DMS114 treated with DMSO at 0.1 percent for 48 hours (cell line): ENCODE measurements at regions not wholly inside any gene's neighbourhood (a gene's known extent, or its start where the extent isn't known, plus 50 kb on each side); places are given as distances from the start of the nearest gene placed in this dataset.

Source experiments
- DNase-seq: peaks from one replicate; lab custom pipeline; 2025; ENCODE audit not compliant: unreplicated experiment; lab: John Stamatoyannopoulos, UW

DNA sequence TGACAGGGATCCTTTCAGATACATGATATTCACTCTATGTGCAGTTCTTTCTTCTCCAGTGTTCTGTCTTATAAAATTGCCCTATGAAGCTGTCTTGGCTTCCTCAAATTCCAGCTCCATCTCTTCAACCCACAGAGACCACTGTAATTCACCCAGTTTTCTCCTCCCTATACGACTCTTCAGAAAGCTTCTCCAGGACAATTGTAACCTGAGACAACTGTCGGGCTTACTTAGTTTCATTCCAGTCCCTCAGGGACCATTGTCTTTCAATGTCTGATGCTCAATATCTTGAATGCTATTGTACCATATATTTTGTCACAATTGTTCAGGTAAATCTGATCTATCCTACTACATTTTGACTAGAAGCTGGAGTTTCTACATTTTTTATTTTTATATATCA lies 345.3 kb downstream of the RPL10L start:
- no peak for DNase-seq

DNA sequence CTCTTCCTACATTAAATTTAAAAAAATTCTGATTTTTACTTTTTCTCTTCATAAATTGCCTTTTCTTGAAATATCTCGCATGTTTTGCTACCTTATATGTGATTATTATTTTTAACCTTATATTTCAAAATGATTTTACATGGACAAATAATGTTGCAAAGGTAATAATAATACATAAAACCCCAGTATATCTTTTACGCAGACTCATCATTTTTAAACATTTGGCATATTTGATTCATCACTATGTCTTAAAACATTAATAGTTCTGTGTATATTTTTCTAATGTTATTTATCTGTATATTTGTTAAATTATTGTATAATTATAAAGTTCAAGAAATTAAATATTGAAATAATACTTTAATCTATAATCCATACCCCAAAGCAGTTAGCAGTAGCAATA lies 350.8 kb downstream of the RPL10L start:
- DNase-seq = no peak

DNA sequence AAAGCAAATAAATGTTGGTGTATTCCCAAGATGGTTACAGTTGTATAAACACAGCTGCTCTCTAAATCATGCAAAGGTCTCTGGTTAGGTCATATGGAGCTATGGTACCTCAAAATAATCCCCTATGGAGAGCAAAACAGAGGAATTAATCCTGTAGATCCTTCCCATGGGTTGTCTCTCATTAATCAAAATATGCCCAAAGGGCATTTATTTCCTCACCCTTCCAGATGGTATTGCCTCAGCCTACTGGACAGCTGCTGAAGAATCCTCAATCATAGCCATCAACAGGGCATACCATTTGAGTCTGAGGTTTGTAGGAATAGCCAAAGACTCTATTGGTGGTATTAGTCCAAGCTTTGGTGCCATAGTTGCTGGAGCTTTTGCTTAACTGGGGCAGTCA lies 360.9 kb downstream of the RPL10L start:
- DNase-seq = no peak

DNA sequence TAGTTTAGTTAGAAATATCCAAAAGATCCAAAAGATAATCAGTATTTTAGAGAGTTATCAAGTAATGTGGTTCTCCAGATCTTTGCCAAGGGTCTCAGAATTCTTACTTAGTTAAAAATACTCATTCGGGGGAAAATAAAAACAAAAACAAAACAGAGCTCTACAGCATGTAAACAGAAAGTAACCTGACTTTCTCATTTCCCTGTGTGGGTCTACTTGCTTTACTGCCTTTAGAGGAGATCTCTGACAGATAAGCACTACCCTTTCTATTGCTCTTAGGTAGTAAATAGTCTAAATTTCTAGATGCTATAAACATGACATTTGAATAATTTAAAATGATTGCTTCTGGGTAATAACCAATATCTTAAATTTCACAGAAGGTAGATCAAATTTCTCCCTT lies 371.8 kb downstream of the RPL10L start:
- DNase-seq = no peak

DNA sequence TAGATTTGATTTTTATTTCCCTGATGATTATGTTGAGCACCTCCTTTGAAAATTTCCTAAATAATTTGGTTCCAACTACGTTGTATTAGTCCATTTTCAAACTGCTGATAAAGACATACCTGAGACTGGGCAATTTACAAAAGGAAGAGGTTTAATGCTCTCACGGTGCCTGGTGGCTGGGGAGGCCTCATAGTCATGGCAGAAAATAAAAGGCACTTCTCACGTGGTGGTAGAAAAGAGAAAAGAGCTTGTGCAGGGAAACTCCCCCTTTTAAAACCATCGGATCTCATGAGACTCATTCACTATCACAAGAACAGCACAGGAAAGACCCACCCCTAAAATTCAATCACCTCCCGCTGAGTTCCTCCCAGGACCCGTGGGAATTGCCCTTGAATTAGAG lies 372.3 kb downstream of the RPL10L start:
- no peak for DNase-seq

DNA sequence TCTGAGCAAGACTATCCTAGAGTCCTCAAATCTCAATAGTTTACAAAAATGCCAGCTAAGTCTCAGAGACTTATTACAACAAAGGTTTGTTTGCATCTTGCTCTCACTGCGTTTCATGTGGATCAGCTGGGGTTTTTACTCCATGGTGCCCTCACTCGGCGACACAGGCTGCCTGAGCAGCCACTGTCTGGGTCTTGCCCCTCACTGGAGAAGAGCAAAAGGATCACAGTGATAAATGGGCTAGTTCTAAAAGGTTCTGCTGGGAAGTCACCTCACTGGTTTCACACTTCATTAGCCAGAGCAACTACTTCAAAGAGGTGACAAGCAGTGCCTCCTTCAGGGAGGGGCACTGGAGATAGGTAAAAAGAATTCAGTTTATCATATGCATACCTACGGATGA lies 392.0 kb downstream of the RPL10L start:
- DNase-seq = no peak

DNA sequence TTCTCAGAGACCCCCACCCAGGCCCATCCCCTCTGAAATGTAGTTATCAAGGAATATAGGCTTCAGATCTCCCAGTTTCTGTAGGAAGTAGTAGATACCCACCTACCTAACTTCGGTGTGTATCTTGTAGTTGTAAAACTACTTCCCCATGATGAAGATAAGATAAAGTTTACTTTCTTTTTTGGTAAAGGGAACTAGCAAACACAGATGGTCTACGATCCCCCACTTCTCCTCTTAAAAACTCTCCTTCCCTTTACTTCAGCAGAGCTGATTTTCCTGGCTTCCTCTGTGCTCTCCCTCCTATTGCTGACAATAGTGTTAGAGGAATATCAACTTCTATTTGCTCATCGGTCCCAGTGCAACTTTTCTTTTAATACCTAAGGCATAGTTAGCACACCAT lies 395.2 kb downstream of the RPL10L start:
- DNase-seq = no peak

DNA sequence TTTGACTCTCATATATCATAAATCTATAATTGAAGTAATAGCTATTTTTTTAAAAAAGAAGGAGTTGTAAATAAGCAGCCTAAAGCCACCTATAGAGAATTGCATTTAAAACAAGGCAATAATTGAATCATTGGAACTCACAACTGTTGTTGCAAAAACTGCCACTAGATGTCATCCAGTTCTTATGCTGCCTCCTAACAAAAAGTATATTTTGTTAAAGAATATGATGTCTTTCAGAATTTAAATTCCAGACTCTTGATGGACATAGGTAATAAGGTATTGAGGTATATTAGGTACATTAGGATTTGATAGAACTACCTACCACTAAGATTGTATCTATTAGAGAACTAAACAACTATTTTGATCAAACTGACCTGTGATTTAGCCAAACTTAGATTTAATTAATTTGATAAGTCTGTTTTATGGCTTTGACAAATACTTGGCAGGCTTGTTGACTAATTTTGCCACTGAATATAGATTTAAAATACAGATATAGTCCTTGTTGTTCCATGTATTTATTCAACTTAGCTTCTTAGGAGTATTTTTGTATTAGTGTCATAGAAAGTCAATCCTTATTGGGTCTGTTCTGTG lies 401.4 kb downstream of the RPL10L start:
- DNase-seq = peak; percentile 0

DNA sequence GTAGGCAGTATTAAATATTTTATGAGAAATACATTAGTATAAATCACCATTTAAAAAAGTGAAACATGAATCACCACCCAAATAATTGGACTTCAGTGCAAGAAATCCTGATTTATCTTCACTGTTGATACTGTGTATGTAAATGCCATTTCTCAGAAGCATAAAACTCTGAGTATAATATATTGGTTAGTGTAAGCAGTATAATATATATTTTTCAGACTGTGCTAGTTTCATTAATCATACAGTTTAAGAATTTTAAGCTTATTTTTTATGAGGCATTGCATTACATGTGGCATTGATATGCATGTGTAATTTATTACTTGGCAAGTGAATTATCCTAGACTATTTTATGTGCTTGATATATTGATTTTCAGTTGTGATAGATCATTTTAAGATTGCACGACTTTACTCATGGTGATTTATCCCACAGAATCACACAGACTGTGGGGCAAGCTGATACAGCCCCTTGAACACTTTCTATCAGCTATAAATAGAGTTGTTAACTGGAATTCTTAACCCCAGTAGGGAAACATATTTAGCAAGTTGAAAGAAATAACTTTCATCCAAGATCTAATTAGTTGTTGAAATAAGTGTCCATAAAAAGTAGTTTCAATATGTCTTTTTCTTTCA lies 403.5 kb downstream of the RPL10L start:
- DNase-seq = no peak

DNA sequence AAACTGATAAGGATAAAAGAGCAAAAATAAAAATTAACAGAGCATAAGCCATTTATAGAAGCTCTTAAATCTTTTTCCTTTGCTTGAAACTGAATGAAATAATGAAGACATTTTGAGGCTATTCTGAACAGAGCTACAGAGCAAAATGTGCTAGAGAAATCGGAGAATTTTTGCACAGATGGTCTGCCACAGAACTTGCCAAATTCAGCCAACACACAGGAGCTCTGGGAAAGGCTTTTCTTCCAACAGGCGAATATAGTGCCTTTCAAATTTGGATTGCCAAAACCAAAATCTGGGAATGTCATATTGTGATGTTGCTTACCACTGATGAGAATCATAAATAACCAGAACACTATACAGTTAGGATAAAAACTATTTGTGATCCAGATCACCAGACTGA lies 406.3 kb downstream of the RPL10L start:
- DNase-seq = no peak

DNA sequence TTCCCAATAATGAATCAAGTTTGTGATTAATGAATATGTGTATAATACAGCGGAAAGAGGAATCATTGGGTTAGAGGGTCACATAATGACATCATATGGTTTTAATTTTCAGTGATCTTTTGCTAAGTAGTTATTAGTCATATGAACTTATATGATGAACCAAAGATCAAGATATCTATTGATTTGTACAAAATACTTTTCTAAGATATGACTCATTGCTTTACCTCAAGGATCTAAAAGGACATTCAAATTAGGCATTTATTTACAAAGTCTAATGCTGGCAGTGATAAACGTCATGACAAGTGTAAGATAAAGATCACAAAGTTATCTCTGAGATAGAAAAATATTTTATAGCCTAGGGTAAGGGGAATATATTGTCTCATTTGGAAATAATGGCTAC lies 417.8 kb downstream of the RPL10L start:
- DNase-seq = no peak

DNA sequence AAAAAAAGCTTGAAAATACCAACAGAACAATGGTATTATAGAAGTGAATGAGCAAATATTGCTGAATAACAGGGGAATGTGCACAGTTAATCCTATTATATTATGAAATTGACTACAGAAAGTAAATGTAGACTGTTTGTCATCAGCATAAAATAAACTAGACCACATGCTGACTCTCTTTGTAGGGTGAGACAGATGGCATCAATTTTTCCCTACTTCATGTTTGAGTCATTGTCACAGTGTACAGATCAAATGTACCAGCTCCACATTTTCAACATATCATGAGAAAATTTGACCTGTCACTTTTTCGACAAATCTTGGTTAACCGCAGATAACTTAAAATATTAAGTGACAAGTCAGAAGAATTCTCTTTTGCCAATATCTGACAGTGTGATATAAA lies 421.0 kb downstream of the RPL10L start:
- DNase-seq = no peak

DNA sequence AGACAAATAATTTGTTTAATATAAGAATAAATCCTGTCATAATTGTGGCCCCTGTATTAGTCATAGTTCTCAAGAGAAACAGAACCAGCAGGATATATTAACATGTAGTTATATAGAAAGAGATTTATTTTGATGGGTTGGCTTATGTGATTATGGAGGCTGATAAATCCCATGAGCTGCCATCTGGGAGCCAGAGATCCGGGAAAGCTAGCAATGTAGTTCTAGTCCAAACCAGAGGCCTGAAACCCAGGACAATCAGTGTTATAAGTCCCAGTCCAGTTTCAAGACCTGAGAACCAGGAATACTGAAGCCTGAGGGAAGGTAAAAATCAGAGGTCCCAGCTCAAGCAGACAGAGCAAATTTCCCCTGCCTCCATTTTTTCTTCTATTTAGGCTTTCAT lies 435.8 kb downstream of the RPL10L start:
- no peak for DNase-seq

DNA sequence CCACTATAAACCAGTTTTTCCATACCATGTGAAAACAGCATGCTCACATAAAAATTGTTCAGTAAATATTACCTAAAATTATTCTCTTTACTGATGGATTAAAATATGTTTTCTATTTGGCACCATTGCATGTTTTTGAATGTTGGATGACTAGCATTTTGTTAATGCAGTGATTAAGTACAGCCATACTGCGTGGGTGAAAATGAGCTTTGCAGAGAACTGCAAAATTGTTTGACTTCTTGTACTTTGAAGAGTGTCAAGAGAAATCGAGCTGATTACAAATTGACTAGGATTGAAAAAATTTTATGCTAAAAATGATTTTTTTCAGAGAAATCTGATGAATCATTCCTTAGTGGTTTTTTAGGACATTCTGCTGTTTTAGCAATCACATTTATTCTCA lies 452.9 kb downstream of the RPL10L start:
- no peak for DNase-seq

DNA sequence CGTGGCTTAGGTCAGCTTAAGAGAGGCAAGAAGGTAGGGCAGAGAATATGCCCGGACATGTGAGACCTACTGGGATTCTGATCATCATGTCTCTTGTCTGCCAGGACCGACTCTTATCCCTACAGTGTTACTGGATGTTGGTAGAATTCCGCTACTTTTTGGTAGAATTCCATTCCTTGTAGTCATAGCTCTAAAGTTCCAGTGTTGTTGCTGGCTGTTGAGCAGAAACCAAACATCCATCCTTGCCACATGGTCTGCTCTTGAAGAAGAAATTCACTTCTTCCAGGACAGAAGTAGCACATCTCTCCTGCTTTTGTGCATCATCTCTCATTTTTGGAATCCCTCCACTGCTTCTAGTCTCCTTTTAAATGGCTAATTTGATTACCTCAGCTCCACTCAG lies 453.7 kb downstream of the RPL10L start:
- no peak for DNase-seq
